ENCODE measurements at regions not wholly inside any gene's neighbourhood (a gene's known extent, or its start where the extent isn't known, plus 50 kb on each side); places are given as distances from the start of the nearest gene placed in this dataset.

DNA sequence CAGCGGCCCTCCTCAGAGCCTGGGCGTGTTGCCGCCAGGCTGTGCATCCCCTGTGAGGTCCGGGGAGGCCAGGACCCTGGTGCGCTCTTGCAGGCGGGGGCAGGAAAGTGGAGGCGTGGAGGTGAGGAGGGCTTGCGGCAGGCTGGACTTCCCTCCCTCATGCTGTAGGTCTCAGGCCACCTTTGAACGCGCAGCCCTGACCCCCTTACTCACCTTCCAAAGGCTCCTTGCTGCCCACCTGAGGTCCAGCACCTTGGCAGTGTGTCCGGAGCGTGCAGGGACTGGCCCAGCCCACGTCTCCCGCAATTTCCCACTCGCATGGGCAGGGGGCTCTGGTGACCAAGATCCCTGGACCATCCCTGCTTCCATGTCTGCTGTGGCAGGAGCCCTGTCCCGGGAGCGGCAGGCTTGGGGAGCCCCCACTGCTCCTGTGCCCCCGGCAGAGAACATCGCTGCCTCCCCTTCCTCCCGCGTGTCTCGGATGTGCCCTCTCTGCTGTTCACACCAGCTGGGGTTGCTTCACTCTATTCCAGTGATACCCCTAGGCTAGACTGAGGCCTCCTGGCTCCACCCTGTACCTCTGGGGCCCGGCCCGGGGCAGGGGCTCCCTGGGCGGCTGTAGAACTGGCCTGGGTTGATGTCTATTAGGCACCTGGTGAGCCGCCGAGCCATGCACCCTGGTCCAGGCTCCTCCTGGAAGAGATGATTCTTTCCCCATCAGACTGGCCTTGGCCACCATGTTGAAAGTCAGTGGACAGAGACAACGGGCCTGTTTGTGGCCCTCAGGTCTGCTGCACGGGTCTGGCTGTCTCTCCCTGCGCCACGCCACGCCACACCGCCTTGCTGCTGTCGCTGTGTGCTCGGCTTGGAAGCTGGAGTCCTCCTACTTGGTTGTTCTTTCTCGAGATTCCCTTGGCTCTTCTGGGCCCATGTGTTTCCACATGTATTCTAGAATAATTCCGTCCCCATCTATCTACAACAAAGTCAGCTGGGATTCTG, 95.4 kb upstream of the ADRA2C start:
- TF ChIP-seq EZH2phosphoT487 (conservative IDR thresholded peaks at IDR 0.05; ENCODE audit: low read length) (no peak), CTCF (IDR thresholded peaks at IDR 0.05; ENCODE audit: insufficient read depth, low read length, poor library complexity, severe bottlenecking) (no peak)

Measured in SU-DHL-6 (cell line).